Fibroblast of peridontal ligament (primary cell): ENCODE measurements at regions not wholly inside any gene's neighbourhood (a gene's known extent, or its start where the extent isn't known, plus 50 kb on each side); places are given as distances from the start of the nearest gene placed in this dataset.

Source experiments
- DNase-seq: peaks from one replicate; pipeline ENCODE4 v3.0.0-alpha.2; 2010; ENCODE audit errors: extremely low read depth

DNA sequence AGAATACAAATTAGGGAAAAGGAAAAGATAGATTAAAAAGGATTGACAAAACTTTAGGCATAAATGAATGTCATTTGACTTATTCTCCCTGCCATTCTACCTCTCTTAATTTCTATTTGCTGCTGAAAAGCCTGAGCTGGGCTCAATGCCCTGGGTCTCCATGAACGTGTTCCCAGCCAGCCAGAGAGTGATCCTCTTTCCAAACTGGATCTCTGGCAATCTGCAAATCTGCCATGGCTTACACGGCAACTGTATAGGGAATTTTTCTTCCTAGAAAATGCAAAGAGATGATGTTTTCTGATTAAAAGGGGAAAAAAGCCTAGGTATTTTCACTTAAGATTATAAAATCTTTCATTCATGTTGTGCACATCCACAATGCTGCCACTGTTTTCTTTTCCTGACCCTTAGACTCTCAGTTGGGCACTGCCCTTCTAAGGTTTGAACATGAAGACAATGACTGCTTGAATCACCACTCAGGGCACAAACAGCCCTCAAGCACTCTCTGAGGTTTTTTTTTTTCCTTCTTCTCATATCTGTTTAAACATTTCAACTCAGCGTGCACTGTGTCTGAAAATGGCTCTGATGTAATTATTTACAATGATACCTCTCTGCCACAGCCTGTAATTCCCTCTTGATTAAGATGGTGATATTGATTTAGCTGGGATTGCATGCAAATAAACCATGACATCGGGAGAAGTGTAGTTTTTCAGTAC is 60.3 kb downstream of the DACT1 start:
- DNase-seq = no peak

DNA sequence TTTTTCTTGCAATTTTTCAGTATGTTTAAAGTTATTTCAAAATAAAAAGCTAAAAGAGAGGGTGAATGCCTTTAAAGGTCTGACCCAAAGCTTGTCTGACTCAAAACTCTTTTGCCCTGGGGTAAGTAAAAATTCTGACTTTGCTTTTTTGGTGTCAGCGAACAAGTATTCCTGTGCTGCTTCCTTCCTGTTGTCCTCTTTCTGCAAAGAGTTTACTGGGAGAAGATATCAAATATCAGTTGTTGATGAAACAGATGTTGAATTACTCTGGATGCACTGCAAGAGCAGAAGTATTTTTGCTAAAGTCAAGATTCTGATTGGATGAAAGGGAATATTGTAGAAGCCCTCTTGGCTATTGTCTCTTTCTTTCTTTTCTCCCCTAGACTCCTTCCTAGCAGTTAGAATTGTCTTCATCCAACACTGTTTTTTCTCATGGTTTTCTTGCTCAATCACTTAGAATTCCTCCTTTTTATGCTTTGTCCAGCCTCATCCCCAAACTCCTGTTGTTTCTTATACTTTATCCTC is 62.0 kb downstream of the DACT1 start:
- peak; percentile 13 for DNase-seq

DNA sequence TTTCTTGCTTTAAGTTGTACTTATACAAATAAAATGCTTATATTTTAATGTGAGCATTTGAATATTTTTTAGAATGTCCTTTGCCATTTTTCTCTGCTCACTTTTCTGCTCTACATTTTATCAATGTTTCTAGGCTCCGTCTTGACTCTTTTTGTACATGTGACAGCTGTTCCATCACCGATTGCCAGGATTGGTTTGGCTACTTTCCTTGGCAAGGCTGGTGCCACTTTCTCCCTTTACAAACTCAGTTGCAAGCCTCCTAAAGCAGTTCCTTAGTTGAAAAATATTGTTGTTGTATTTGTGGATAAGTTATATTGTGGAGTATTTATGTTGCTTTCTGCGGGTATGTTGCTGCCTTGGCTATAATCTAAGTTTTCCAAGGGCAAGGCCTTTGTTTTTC is 63.4 kb downstream of the DACT1 start:
- no peak for DNase-seq

DNA sequence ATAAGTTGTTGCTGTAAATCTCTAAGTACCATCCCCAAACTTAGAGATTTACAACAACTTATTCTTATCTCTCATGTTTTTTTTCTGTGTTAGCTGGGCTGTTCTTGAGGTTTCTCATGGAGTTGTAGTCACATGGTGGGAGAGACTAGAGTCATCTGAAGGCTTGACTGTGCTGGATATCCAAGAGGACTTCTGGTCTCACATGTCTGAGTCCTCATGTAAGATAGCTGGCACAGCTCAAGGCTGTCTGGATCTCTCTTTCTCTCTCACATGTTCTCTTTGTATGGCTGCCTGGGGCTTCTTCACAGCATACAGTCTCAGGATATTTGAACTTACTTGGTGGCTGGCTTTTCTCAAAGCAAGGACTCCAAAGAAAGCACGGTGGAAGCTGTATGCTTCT is 63.8 kb downstream of the DACT1 start:
- no peak for DNase-seq

DNA sequence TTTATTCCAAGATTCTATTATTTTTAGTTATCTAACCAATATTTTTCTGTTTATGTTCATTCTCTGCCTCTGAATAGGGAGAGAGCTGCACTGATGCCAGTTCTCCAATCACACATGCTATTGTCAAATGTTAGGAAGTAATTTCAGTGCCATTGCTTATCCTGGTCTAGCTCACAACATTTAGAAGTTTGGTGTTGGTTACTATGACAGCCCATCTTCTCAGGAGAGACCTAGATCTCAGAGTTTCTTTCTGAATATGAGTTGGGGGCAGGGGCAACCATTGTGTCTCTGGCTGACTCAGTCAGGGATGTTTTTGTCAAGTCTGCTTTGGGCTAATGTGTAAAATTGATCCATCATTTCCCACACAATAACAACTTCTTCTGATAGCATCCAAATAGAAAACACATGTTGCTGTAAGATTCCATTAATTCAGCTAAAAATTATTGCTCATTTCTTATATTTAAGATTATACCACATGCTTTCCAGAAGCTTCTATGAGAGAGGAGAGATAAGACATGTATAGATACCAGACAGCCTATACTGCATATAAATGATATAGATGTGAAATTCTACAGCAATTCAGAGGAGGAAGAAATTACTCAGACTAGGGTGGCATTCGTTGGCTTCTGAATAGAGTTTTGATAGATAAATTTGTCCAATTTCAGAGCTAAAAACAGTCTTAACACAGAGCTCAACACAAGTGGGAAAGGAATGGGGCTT is 64.8 kb downstream of the DACT1 start:
- DNase-seq = no peak

DNA sequence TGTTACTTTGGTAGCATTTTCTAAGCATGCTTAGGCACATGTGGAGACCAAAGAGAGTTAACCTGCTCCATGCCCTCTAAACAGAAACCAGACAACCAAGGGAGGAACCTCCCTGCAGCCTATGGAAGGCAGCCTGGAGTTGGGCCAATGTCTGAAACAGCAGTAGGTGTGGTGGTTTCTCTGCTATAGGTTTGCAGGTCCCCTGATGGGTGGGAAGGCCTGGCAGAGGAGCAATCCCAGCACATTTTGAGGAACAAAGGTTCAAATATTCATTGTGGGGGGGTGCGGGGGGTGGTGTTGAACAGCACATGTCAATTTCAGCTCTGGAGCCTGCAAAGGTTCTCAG is 65.4 kb downstream of the DACT1 start:
- DNase-seq = no peak

DNA sequence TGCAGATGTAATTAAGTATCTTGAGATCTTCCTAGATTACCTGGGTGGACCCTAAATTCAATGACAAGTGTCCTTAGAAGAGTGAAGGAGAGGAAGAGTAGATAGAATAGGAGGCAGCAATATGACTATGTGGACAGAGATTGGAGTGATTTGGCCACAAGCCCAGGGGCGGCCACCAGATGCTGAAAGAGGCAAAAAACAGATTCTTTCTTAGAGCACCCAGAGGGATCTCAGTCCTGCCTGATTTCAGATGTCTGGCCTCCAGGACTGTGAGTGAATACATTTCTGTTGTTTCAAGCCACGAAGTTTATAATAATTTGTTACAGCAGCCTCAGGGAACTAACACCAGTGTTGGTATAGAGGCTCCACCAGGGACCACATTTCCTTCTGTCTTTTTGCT is 67.3 kb downstream of the DACT1 start:
- DNase-seq = peak; percentile 33

DNA sequence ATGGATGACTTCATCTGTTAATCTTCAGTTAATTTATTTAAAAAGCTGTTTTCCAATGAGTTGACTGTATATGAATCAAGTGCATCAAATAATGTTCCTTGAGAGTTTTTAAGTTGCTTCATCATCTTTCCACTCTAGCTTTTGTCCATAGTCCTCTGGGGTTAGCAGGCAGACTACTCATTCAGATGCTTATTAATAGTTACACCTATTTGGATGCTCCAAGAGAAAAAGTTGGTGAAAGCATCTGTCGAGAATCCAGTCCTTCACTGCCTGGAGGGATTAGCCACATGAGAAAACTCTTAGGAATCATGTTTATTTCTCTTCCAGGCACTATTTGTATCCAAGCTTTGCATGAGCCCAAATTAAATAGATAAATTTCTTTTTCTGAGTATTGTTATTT is 70.2 kb downstream of the DACT1 start:
- DNase-seq = no peak

DNA sequence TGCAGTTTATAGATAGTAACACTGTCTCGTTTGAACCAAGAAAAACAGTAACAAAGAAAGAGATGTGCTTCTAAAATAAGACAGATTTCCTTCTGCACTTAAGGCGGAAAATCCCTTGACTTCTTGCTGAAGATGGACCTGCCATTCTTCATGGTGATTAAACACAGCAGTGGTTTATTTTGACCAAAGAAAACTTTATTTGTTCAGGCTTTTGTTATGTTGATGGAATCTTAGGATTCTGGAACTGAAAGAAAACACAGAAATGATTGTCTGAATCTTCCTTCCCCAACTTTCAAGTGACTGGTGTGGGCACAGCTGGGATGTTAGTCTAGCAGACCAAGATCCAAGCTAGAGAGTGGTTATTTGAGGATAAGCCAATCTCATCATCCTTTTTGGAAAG is 72.2 kb downstream of the DACT1 start:
- no peak for DNase-seq

DNA sequence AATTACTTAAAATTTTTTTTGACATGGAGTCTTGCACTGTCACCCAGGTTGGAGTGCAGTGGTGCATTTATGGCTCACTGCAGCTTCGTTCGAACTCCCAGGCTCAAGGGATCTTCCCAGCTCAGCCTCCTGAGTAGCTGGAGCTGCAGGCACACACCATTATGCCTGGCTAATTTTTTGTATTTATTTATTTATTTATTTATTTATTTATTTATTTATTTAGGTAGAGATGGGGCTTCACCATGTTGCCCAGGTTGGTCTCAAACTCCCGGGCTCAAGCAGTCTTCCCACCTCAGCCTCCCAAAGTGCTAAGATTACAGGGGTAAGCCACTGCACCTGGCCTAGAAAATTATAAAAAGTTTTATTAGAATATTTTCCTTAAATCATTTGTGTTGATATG is 73.6 kb downstream of the DACT1 start:
- DNase-seq = no peak

DNA sequence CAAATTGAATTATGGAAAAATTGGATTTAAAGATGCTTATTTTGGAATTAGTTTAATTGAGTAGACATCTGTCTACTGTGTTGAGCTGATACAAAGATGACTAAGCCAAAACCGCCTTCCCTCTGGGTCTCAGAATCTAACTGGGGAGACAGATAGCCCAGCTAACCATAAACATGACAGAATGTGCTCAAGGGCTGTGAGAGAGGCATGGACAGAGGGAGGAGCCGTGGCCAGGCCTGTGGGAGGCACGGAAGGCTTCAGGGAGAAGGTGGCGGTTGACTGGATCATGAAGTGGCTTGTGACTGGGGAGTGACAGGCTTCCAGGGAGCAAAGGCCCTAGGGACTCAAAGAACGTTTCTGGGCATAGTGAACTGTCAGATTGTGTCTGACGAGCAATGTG is 74.6 kb downstream of the DACT1 start:
- DNase-seq = no peak

DNA sequence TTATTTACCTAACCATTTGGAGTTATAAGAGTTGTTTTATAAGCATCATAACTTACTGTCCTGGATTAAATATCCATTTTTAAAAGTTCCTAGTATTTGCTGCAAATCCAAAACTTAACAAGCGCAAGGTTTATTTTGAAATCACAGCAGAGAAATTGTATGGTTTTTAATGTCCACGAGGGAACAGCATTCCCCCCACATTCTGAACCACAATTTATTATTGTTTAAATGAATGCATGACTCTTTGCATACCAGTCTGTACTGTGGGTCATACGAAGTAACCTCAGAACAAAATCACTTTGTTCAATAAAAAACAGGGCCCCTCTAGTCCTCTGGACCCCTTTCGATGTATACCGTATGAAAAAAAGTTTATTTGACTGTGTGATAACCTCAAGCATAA is 75.9 kb downstream of the DACT1 start:
- DNase-seq = peak; percentile 61

DNA sequence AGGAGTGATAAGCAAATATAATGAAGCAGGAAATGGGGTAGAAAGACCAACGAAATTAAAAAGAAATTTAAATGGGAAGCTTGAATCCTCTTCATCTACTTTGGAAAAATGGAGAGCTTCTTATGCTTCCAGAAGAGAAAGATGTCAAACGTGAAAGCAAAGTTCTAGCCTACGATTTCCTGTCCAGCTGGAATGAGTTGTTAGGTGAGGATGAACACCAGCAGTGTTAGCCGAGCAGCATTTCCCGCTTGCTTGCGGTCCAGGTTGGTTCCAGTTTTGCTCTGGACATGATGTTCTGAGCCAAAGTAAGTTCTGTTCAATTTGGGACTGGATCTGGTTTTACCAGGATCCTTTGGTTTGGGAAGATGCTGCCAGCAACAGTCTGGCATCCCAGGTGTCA is 78.9 kb downstream of the DACT1 start:
- peak; percentile 36 for DNase-seq

DNA sequence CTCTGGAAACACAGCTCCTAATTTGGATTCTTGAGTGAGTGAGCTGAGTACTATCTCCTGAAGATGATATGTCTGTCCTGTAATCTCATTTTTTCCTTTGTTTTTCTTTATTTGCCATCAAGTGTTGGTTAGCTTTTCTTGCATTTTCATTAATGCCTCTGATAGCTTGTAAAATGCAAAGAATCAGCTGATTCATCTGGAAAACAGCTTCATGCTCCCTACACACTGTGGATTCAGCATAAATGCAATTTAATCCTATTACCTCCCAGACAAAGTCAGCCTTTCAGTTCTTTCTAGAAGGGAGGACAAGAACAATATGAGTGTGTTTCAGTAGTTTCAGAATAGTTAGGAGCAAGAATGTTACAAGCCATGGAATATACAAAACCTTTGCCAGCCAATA is 79.4 kb downstream of the DACT1 start:
- DNase-seq = no peak

DNA sequence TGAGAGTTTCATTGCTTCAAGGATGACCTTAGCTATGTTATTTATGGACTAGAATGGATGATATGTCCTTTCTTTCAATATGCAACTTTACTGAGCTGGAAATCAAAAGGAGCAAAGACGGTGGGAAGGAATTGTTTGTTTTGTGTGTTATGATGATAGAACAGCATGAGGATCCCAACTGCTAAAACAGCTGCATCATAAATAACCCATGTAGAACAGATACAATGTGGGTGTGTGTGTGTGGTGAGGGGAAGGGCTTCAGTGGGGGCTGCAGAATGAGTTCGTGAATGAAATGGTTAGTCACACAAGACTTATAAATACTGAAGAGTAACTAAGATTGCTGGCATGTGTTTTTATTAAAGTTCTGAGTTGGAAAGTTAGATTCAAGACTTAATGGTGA is 80.1 kb downstream of the DACT1 start:
- no peak for DNase-seq

DNA sequence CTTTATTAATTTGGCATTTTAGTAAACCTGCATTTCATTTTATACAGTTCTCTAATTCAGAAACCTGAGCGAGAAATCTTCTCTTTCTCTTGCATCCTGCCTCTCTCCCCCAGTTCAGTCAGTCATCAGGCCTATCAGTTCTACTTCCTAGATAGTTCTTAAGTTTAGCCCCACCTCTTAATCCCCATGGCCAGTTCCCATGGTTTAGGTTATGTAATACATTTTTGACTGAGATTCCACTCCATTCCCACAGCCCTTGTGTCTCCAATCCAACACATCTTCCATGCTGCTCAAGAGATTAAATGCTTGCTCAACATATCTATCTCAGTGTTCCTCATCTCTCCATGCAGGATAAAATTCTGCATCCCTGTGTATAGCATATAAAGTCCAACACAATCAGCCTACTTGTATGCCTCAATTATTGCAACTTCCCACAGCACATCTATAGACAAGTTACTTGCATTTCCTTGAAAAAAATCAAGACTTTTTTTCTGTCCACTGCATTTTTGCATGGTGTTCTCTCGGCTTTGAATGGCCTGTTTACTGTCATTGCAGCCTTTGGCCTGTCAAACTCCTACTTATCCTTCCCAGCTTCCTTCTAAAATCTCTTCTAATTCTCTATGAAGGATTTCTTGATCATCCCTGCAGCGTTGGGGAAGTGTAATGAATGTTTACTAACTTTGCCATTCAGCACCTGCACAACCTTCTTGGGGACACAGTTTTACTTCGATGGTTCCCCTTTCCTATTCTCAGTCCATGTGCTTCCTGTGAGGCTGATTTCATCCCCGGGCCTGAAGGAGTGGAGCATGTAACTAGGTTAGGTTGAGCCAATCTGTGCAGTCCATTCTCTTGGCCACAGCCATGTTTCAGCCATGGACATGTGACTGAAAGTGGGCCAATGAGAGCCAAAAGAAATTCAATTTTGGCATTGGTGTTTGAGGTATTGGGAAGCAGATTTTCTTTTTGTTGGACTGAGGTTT is 80.8 kb downstream of the DACT1 start:
- DNase-seq = no peak

DNA sequence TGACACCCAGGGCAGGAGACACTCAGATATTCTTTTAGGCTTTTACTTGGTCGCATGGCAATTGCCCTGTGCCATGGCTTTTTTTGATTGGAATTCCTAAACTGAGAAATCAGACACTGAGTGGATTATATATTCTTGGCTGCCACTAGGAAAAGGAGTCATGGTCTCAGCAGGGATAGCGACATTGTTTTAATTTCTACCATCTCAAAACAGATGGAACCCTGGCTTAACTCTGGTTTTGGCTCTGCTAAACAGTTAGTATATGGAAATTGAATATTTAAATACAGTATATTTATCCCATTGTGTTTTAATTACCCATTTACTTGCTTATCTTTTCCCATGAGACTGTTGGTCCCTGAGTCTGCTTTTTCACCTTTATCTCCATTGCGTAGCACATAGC is 84.0 kb downstream of the DACT1 start:
- no peak for DNase-seq

DNA sequence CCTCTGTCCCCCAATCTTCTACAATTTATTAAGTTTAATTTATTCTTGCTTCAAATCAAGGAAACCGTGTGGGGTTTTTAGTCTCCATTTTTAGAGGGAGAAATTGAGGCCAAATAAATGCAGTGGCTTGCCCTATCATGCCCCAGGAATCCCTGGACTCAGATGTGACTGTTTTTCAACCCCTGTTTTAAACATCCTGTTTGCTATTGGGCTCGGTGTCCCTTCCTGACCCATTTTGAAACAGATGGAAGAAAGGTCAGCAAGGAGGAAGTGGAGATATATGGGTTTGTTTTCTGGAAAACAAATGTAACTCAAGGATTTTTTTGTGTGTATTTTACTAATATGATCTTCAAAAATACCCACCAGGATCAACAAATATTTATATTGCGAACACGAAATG is 84.7 kb downstream of the DACT1 start:
- no peak for DNase-seq

DNA sequence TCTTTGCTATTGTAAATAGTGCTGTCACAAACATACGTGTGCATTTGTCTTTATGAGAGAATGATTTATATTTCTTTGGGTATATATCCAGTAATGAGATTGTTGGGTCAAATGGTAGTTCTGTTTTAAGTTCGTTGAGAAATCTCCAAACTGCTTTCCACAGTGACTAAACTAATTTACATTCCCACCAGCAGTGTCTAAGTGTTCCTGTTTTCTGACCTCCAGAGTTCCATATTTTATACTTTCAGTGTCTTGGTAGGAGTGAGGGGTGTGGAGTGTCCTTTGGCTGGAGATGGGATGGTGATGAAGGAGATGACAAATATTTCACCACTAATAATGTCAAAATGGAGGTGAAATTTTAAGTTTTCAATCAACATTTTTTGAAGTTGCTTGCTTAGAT is 86.4 kb downstream of the DACT1 start:
- DNase-seq = no peak

DNA sequence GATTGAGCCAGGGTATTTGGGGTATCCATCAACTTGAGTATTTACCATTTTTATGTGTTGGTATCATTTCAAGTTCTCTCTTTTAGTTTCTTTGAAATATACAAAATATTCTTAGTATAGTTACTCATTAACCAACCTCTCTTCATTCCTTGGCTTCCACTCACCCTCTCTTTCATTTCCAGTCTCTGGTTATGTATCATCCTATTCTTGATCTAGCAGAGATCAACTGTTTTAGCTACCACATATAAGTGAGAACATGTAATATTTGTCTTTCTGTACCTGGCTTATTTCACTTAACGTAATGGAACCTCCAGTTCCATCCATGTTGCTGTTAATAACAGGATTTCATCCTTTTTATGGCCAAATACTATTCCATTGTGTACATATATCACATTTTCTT is 86.9 kb downstream of the DACT1 start:
- no peak for DNase-seq

DNA sequence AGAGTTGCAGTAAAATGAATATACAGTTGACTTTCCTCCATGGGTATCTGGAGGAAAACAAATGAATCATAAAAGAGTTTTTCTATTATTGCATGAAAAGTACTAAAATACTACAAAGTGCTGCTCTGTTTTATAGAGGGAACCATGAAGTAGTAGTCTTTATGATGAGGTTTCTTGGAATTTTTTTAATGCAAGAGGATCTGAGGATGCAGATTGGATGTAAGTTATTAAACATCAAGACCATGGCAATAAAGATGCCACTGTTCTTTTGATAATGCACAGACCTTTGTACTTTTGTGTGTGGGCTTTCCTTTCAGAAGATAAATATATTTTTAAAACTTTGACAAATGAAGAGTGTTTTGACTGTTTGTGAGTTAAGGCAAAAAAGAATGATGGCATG is 87.5 kb downstream of the DACT1 start:
- no peak for DNase-seq

DNA sequence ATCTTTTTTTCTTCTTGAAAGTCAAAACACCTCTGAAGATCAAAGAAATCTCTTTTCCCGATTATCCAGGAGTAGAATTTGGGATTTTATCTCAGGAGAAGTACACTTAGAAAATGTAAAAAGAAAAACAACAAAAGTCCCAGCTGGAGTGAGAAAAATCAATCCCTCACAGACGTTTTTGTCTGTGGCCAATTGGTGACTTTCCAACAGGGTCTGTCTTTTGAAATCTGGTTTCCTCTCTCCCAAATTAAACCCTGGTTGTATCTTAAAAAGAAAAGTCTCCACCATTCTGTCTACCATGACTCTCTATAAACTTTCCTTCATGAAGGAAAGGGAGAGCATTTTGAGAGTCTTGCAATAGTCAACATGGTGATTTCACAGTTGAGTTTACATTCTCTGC is 88.1 kb downstream of the DACT1 start:
- DNase-seq = no peak
